K562 (cell line): ENCODE measurements at regions not wholly inside any gene's neighbourhood (a gene's known extent, or its start where the extent isn't known, plus 50 kb on each side); places are given as distances from the start of the nearest gene placed in this dataset.

Source experiments
- ATAC-seq: fragments of 200-7000 bp; cut with Tn5 transposase; 3 replicates; pipeline ENCODE4 v1.9.1; 2020; ENCODE audit warnings: moderate library complexity
- BruUV-seq: library from RNA; stranded (reverse); fragments of 400-500 nt; replicated peaks from 2 replicates; lab custom pipeline; 2021; lab: Mats Ljungman, UMichigan
- CTCF ChIA-PET: fragments of 300-600 bp; formaldehyde crosslinking; extraction: SDS; loops from one replicate; lab custom pipeline; 2021; ENCODE audit warnings: low intra/inter-chr PET ratio; lab: Yijun Ruan, JAX
- POLR2A ChIA-PET: fragments of 300-600, 350-650 bp; sonication (Branson Sonifier 250); formaldehyde crosslinking; extraction: SDS; loops from one replicate; lab custom pipeline; 2021; ENCODE audit warnings: antibody characterized with exemption, inconsistent platforms; lab: Yijun Ruan, JAX
- DNase-seq, 4 experiments: peaks; one replicate each; pipeline versions ENCODE4 v3.0.0 to v3.0.0-alpha.2; 2011 to 2018; ENCODE audit warnings: low spot score in 3 of 4, mixed read lengths in 3 of 4; ENCODE audit errors: extremely low read depth in 1 of 4
- FAIRE-seq: peaks from 2 replicates; lab custom pipeline; 2011; peaks lifted over from hg19 to GRCh38; lab: Jason Lieb, UNC
- H2AFZ ChIP-seq: 2 replicates; pipeline ENCODE4 v1.6.0; 2011; ENCODE audit warnings: low read depth, low read length, control low read depth, inconsistent platforms
- H3K27ac ChIP-seq: fragments of 200-600 bp; 3 replicates; pipeline ENCODE4 v1.8.0; 2011; ENCODE audit warnings: low read depth, mild to moderate bottlenecking, control low read depth, inconsistent platforms, low read length, moderate library complexity, mixed read lengths; ENCODE audit errors: extremely low read depth
- H3K27me3 ChIP-seq, 2 experiments: fragments of 300-600 bp in 1 of 2; 2 replicates in 1 of 2; 3 replicates in 1 of 2; pipeline versions ENCODE4 v1.6.0 to v1.8.0; 2011; ENCODE audit warnings: inconsistent platforms in 2 of 2, low read length in 2 of 2, mild to moderate bottlenecking in 1 of 2, mixed read lengths in 1 of 2, moderate library complexity in 1 of 2; ENCODE audit not compliant: control insufficient read depth in 2 of 2, insufficient read depth in 2 of 2
- H3K36me3 ChIP-seq: fragments of 300-600 bp; 3 replicates; pipeline ENCODE4 v1.8.0; 2011; ENCODE audit warnings: mild to moderate bottlenecking, low read length, inconsistent platforms; ENCODE audit not compliant: control insufficient read depth, insufficient read depth
- H3K4me1 ChIP-seq, 2 experiments: fragments of 200-600 bp in 1 of 2; replicated peaks in 1 of 2; 2 replicates in 1 of 2; 3 replicates in 1 of 2; pipeline versions ENCODE4 v1.5.1 to v1.8.0; 2011; ENCODE audit warnings: inconsistent platforms in 2 of 2, low read length in 2 of 2, mild to moderate bottlenecking in 1 of 2, mixed read lengths in 1 of 2, moderate library complexity in 1 of 2; ENCODE audit not compliant: control insufficient read depth in 2 of 2, insufficient read depth in 2 of 2
- H3K4me2 ChIP-seq: 2 replicates; pipeline ENCODE4 v1.6.1; 2011; ENCODE audit warnings: low read length, control low read depth, inconsistent platforms, mixed read lengths; ENCODE audit not compliant: insufficient read depth
- H3K4me3 ChIP-seq: fragments of 200-600 bp; sonication (generic), shearing (Covaris generic); 2 replicates; pipeline ENCODE4 v1.5.1; 2016; ENCODE audit warnings: control low read depth, inconsistent platforms
- H3K79me2 ChIP-seq: fragments of 200-600 bp; 3 replicates; pipeline ENCODE4 v1.8.0; 2011; ENCODE audit warnings: low read length, inconsistent platforms; ENCODE audit not compliant: control insufficient read depth, insufficient read depth
- H3K9ac ChIP-seq, 2 experiments: 2 replicates each; pipeline versions ENCODE4 v1.6.0 to v1.6.1; 2011; ENCODE audit warnings: low read depth in 2 of 2, low read length in 2 of 2, control low read depth in 1 of 2, inconsistent platforms in 1 of 2, mild to moderate bottlenecking in 1 of 2, mixed read lengths in 1 of 2; ENCODE audit not compliant: insufficient read depth in 1 of 2
- H3K9me1 ChIP-seq: one replicate; pipeline ENCODE4 v1.6.0; 2011; ENCODE audit warnings: inconsistent platforms, mild to moderate bottlenecking, low read length, moderate library complexity; ENCODE audit not compliant: control insufficient read depth, insufficient read depth
- H3K9me3 ChIP-seq: replicated peaks from 2 replicates; pipeline ENCODE4 v1.5.1; 2011; ENCODE audit warnings: low read depth, low read length, inconsistent platforms; ENCODE audit not compliant: control insufficient read depth, insufficient read depth
- H4K20me1 ChIP-seq: replicated peaks from 2 replicates; pipeline ENCODE4 v1.6.1; 2011; ENCODE audit warnings: low read length, inconsistent platforms, mixed read lengths; ENCODE audit not compliant: control insufficient read depth, insufficient read depth
- CHD2 ChIP-seq: IDR thresholded peaks from 2 replicates; pipeline ENCODE4 v1.6.1; 2011; ENCODE audit warnings: low read depth, low read length
- HMGXB4 ChIP-seq: sonication (generic); formaldehyde crosslinking; IDR thresholded peaks from 2 replicates; pipeline ENCODE4 v1.8.1; 2023; ENCODE audit warnings: mild to moderate bottlenecking, missing genetic modification reagents
- HNRNPL ChIP-seq: fragments of 200-400 bp; formaldehyde crosslinking; IDR thresholded peaks from 2 replicates; pipeline ENCODE4 v1.6.1; 2017; ENCODE audit warnings: low read depth, mild to moderate bottlenecking, low read length
- MLX ChIP-seq, 2 experiments: fragments of 450-650 bp in 1 of 2; sonication (generic) in 1 of 2; formaldehyde crosslinking; conservative IDR thresholded peaks; 2 replicates each; pipeline versions ENCODE4 v1.4.0 to v1.8.1; 2020 to 2022; ENCODE audit warnings: mild to moderate bottlenecking in 1 of 2, missing genetic modification reagents in 1 of 2
- ZNF224 ChIP-seq: sonication (generic); formaldehyde crosslinking; IDR thresholded peaks from 2 replicates; pipeline ENCODE4 v1.8.0; 2022; ENCODE audit warnings: mild to moderate bottlenecking, missing genetic modification reagents
- WGBS: fragments of 100-300 bp; shearing (Covaris generic); methylation state at CpG from one replicate; pipeline ENCODE4 v1.1.6; 2016; ENCODE audit warnings: low coverage, mixed read lengths; ENCODE audit not compliant: insufficient coverage; ENCODE audit errors: missing lambda C conversion rate; 5-methylcytosine and 5-hydroxymethylcytosine counted together
- in situ Hi-C: fragments of 300-500 bp; cut with MboI; formaldehyde crosslinking; loops from 4 replicates; pipeline ENCODE4 v1.15.0; 2018; ENCODE audit warnings: inconsistent platforms, mixed read lengths
- intact Hi-C: fragments of 100-400 bp; cut with micrococcal nuclease; formaldehyde crosslinking; loops from 2 replicates; pipeline ENCODE4 v1.14.2; 2022

GRCh38 chr9:130763331-130764171, 70.0 kb downstream of the EXOSC2 start:
- Histone ChIP-seq H3K27ac (no peak overlapping the region), H3K36me3 (peaks cover 32% of the 10 kb centered on the region), H3K9ac (peak overlapping the region in 1 of 2 experiments; percentile 55; a peak in 2 of 4 replicates), H3K4me2 (no peak overlapping the region), H2AFZ (no peak overlapping the region), H3K9me3 (no peaks in the 10 kb centered on the region), H3K79me2 (no peaks in the 10 kb centered on the region), H3K4me1 (peaks cover 6 to 9% of the 10 kb centered on the region in 2 experiments; a peak in 4 of 5 replicates), H4K20me1 (peaks cover 16% of the 10 kb centered on the region), H3K27me3 (no peaks in the 10 kb centered on the region), H3K9me1 (no peaks in the 10 kb centered on the region), H3K4me3 (no peak overlapping the region)
- ATAC-seq (peak; percentile 5; the same call in 2 of the 3 replicates), FAIRE-seq (no peak), DNase-seq (no peak)
- in situ Hi-C loops (no loop called here), intact Hi-C loops (no loop called here)
- no TSS peak for BruUV-seq
- CTCF ChIA-PET, result interaction anchor here (1.3 to 1.5 kb wide), 2 partner anchors 11 to 100 kb away, joined by 3 to 6 read pairs; no protein-coding TSS in a partner anchor
- POLR2A ChIA-PET, result interaction anchor here (0.6 to 5.9 kb wide), 14 partner anchors 8 to 475 kb away, joined by 3 to 60 read pairs (median 3); no protein-coding TSS in a partner anchor
- TF ChIP-seq MLX (CRISPR knock-in tag; conservative IDR thresholded peaks at IDR 0.05), result 0 out of 4 replicates have a peak, but pooled peaks of 1 of the 2 experiments have one; percentile 57
- TF ChIP-seq HMGXB4, result peak; percentile 16; the same call in 1 of the 2 replicates
- no peak for TF ChIP-seq ZNF224 (CRISPR knock-in tag)
- TF ChIP-seq HNRNPL, result no peak
- TF ChIP-seq CHD2, result no peak
- WGBS, result 76% methylated on average over 12 of the region's 12 CpGs
